Tibial artery (tissue), 4 donors: ENCODE measurements at regions not wholly inside any gene's neighbourhood (a gene's known extent, or its start where the extent isn't known, plus 50 kb on each side); places are given as distances from the start of the nearest gene placed in this dataset.

Source experiments
- DNase-seq, 2 donors: peaks; one replicate each; pipeline ENCODE4 v3.0.0-alpha.2; 2019
- H3K27ac ChIP-seq, 2 donors: fragments of 200-600 bp; sonication (generic) in 1 of 2; 1 replicate in 1 of 2; 2 replicates in 1 of 2; pipeline ENCODE4 v1.5.1; 2018 to 2019; ENCODE audit warnings: mild to moderate bottlenecking in 1 of 2
- H3K27me3 ChIP-seq, 2 donors: fragments of 200-600 bp; sonication (generic) in 1 of 2; one replicate each; pipeline versions ENCODE4 v1.5.1 to v1.6.0; 2016 to 2019
- H3K36me3 ChIP-seq, 3 donors: fragments of 200-600 bp; sonication (generic) in 2 of 3; one replicate each; pipeline ENCODE4 v1.5.1; 2016 to 2019; ENCODE audit warnings: mild to moderate bottlenecking in 2 of 3
- H3K4me1 ChIP-seq, 4 donors: fragments of 200-600 bp; sonication (generic) in 2 of 4; 1 replicate in 3 of 4; 2 replicates in 1 of 4; pipeline ENCODE4 v1.5.1; 2016 to 2019
- H3K4me3 ChIP-seq, 2 donors: fragments of 200-600 bp; sonication (generic) in 1 of 2; 1 replicate in 1 of 2; 2 replicates in 1 of 2; pipeline ENCODE4 v1.5.1; 2018 to 2019; ENCODE audit warnings: mild to moderate bottlenecking in 2 of 2
- H3K9me3 ChIP-seq, 3 donors: fragments of 200-600 bp; sonication (generic) in 1 of 3; one replicate each; pipeline ENCODE4 v1.5.1; 2016 to 2019
- intact Hi-C: fragments of 100-400 bp; cut with DNase I; formaldehyde crosslinking; loops from one replicate; pipeline ENCODE4 v1.15.0; 2023; ENCODE audit warnings: low total_unique reads
- TF ChIP-seq, protein P1 (sequence below), 2 experiments: fragments of 200-600 bp in 1 of 2; fragments of 450-650 bp in 1 of 2; IDR thresholded peaks; one replicate each; pipeline ENCODE4 v1.5.1; 2017 to 2019; ENCODE audit warnings: antibody characterized with exemption in 2 of 2, mild to moderate bottlenecking in 1 of 2, moderate library complexity in 1 of 2

DNA sequence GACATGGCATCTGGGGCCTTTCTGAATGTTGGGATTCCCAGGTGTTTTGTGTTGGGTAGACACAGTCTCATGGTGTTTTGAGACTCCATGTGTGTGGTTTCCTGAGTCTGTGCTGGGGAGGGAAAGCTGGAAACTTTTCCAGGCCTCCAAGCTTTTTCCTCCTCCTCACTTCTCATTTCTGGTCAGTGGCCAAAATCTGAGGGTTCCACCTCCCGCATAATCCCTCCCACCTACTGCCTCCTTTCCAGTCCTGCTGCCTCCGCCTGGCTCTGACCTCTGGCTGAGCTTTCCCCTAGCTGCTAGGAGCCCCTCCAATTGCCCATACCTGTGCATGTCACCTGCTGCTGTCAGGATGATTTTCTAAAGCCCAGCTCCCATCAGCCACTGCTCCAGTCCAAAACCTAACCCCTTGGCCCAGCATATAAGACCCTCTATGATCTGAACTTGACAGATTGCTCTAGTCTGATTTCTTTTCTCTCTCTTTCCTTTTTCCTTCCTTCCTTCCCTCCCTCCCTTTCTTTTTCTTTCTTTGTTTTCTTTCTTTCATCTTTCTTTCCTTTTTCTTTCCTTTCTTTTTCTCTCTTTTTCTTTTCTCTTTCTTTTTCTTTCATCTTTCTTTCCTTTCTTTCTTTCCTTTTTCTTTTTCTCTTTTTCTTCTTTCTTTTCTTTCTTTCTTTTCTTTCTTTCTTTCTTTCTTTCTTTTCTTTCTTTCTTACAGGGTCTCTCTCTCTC lies 51.4 kb upstream of the NECTIN1 start:
- DNase-seq = no peak
- Histone ChIP-seq H3K9me3 (peaks cover 0 to 12% (median 5%) of the 10 kb centered on the region in 3 donors), H3K27ac (no peak overlapping the region), H3K4me1 (peaks cover 0 to 20% (median 4%) of the 10 kb centered on the region in 4 donors), H3K4me3 (no peak overlapping the region), H3K27me3 (peaks cover 0 to 12% of the 10 kb centered on the region in 2 donors), H3K36me3 (no peaks in the 10 kb centered on the region)
- intact Hi-C loops = no loop called here
- TF ChIP-seq, protein P1, sequence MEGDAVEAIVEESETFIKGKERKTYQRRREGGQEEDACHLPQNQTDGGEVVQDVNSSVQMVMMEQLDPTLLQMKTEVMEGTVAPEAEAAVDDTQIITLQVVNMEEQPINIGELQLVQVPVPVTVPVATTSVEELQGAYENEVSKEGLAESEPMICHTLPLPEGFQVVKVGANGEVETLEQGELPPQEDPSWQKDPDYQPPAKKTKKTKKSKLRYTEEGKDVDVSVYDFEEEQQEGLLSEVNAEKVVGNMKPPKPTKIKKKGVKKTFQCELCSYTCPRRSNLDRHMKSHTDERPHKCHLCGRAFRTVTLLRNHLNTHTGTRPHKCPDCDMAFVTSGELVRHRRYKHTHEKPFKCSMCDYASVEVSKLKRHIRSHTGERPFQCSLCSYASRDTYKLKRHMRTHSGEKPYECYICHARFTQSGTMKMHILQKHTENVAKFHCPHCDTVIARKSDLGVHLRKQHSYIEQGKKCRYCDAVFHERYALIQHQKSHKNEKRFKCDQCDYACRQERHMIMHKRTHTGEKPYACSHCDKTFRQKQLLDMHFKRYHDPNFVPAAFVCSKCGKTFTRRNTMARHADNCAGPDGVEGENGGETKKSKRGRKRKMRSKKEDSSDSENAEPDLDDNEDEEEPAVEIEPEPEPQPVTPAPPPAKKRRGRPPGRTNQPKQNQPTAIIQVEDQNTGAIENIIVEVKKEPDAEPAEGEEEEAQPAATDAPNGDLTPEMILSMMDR (IDR thresholded peaks at IDR 0.05) = no peak

DNA sequence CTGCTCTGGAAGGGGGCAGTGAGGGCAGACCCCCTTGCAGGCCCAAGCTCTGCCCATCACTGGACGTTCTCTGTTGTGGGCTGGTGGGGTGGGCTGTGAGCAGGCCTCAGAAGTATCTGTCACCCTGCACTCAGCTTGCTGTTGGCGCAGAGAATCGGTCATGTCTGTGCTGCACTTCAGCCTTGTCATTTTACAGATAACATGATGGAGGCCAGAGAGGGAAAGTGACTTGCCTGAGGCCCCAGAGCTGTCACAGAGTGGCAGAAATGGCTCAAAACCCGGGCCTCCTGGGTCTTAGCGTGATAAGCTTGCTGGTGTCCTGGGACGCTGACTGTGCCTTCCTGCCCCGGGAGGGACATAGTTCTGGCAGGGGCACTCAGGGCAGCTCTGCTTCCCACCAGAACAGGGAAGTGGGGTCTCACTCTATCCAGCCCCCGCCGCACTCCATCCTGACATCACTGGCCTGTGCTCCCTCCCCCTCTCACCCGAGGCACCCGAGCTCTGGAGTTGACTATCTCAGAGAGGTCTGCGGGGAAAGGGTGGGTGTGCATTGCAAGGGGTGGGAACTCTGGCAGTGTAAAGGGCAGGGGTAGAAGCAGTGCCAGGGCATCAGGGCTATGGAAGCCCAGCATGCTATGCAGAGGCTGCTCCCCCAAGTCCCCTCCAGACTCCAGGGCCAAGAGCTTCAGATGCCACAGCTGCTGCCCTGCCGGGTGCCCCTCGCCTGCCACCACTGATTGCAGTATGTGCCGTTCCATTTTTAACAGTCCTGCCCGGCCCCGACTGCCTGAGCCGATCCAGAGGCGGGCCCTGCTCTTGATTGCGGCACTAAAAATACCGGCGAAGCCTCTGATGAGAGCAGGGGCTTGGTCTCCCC lies 50.4 kb upstream of the NECTIN1 start:
- H3K36me3 ChIP-seq = no peaks in the 10 kb centered on the region
- intact Hi-C loops = no loop called here
- no peak overlapping the region for H3K27ac ChIP-seq
- TF ChIP-seq, protein P1 (IDR thresholded peaks at IDR 0.05) = no peak
- peaks cover 0 to 8% (median 2%) of the 10 kb centered on the region in 3 donors for H3K9me3 ChIP-seq
- H3K4me1 ChIP-seq = peaks cover 0 to 20% (median 4%) of the 10 kb centered on the region in 4 donors
- H3K27me3 ChIP-seq = peaks cover 0 to 21% of the 10 kb centered on the region in 2 donors
- H3K4me3 ChIP-seq = no peak overlapping the region
- DNase-seq = no peak
